Transverse colon (tissue), 4 donors: ENCODE measurements at regions not wholly inside any gene's neighbourhood (a gene's known extent, or its start where the extent isn't known, plus 50 kb on each side); places are given as distances from the start of the nearest gene placed in this dataset.

Experiments used
- POLR2AphosphoS5 ChIP-seq, 3 donors: sonication (generic); formaldehyde crosslinking; IDR thresholded peaks; one replicate each; pipeline ENCODE4 v1.6.1; 2016; ENCODE audit warnings: antibody characterized with exemption in 3 of 3
- TF ChIP-seq, protein P1 (sequence below), 5 experiments: fragments of 200-600 bp in 3 of 5; fragments of 450-650 bp in 2 of 5; sonication (generic) in 3 of 5; IDR thresholded peaks; 1 replicate in 2 of 5; 2 replicates in 3 of 5; pipeline ENCODE4 v1.5.1; 2016 to 2017; ENCODE audit warnings: antibody characterized with exemption in 5 of 5, inconsistent platforms in 3 of 5, mild to moderate bottlenecking in 2 of 5, moderate library complexity in 1 of 5

DNA sequence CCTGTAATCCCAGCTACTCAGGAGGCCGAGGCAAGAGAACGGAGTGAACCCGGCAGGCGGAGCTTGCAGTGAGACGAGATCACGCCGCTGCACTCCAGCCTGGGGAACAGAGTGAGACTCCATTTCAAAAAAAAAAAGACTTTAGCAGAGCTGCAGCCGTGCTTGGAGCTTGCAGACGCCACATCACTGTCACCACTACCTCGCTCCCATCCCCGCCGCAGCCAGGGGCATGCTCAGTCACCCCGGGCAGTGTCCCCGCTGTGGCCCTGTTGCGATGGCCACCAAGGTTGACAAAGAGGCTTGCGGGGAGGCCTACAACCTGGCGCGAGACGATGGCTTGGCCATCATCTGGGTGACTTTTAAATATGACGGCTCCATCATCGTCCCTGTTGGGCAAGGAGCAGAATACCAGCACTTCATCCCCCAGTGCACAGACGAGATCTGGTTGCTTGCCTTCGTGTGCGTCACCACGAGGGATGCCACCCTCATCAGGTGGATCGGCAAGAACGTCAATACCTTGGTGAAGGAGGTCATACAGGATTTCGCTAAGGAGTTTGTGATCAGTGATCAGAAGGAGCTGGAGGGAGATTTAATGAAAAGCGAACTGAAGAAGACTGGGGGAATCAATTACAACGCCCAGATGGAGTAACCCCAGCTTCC, 118.1 kb downstream of the TNFRSF13B start:
- no peak for TF ChIP-seq POLR2AphosphoS5 (IDR thresholded peaks at IDR 0.05)
- TF ChIP-seq, protein P1, sequence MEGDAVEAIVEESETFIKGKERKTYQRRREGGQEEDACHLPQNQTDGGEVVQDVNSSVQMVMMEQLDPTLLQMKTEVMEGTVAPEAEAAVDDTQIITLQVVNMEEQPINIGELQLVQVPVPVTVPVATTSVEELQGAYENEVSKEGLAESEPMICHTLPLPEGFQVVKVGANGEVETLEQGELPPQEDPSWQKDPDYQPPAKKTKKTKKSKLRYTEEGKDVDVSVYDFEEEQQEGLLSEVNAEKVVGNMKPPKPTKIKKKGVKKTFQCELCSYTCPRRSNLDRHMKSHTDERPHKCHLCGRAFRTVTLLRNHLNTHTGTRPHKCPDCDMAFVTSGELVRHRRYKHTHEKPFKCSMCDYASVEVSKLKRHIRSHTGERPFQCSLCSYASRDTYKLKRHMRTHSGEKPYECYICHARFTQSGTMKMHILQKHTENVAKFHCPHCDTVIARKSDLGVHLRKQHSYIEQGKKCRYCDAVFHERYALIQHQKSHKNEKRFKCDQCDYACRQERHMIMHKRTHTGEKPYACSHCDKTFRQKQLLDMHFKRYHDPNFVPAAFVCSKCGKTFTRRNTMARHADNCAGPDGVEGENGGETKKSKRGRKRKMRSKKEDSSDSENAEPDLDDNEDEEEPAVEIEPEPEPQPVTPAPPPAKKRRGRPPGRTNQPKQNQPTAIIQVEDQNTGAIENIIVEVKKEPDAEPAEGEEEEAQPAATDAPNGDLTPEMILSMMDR (IDR thresholded peaks at IDR 0.05), result no peak
